ENCODE measurements at regions not wholly inside any gene's neighbourhood (a gene's known extent, or its start where the extent isn't known, plus 50 kb on each side); places are given as distances from the start of the nearest gene placed in this dataset.

- no peak overlapping the region for H3K27ac Mint-ChIP-seq
- Histone ChIP-seq H2BK15ac (ENCODE audit: low read depth, low read length) (no peak overlapping the region), H3K56ac (ENCODE audit: insufficient read length, low read depth, low read length) (no peak overlapping the region), H4K8ac (replicated peaks; ENCODE audit: insufficient read length, low read depth, low read length) (no peak overlapping the region), H3K23me2 (ENCODE audit: insufficient read length, low read depth, low read length, poor library complexity, severe bottlenecking) (no peaks in the 10 kb centered on the region), H4K5ac (ENCODE audit: insufficient read length, low read depth, low read length) (no peak overlapping the region), H3K27ac (ENCODE audit: insufficient read length, low read depth, low read length) (no peak overlapping the region), H2BK120ac (ENCODE audit: low read depth, low read length, poor library complexity, severe bottlenecking) (no peak overlapping the region), H3K23ac (ENCODE audit: insufficient read length, low read depth, low read length) (no peak overlapping the region), H2BK5ac (ENCODE audit: insufficient read length, low read length) (no peak overlapping the region), H3K79me1 (ENCODE audit: insufficient read depth, low read depth, low read length, poor library complexity, severe bottlenecking) (no peaks in the 10 kb centered on the region), H3K4ac (ENCODE audit: low read depth, low read length) (no peak overlapping the region), H2BK20ac (ENCODE audit: low read depth, low read length, poor library complexity, severe bottlenecking) (no peak overlapping the region), H3K9me3 (ENCODE audit: control insufficient read depth, low read depth, low read length) (no peaks in the 10 kb centered on the region), H2AK5ac (ENCODE audit: insufficient read length, low read length) (no peak overlapping the region), H3K27me3 (ENCODE audit: insufficient read depth, low read length) (no peaks in the 10 kb centered on the region), H3K79me2 (ENCODE audit: insufficient read depth, low read length) (no peaks in the 10 kb centered on the region), H4K91ac (ENCODE audit: insufficient read length, low read depth, low read length) (no peak overlapping the region), H3K18ac (ENCODE audit: insufficient read length, low read depth, low read length) (no peak overlapping the region), H3K14ac (ENCODE audit: insufficient read depth, low read length) (no peak overlapping the region), H2AFZ (ENCODE audit: low read length) (no peak overlapping the region), H3K4me1 (ENCODE audit: insufficient read depth, low read length) (no peaks in the 10 kb centered on the region; the same call in 1 of the 2 replicates), H3T11ph (ENCODE audit: low read length) (no peak overlapping the region), H2BK12ac (ENCODE audit: insufficient read length, low read depth, low read length) (no peak overlapping the region), H3K4me2 (ENCODE audit: insufficient read depth, insufficient read length, low read length) (no peak overlapping the region), H4K20me1 (ENCODE audit: control insufficient read depth, insufficient read depth, insufficient read length) (no peaks in the 10 kb centered on the region), H3K9ac (ENCODE audit: extremely low read depth, insufficient read length, low read length) (no peak overlapping the region)
- peaks cover 0 to 3% of the 10 kb centered on the region in 2 experiments; a peak in 1 of 4 replicates for H3K4me1 Mint-ChIP-seq
- no peaks in the 10 kb centered on the region; a peak in 1 of 5 replicates for H3K9me3 Mint-ChIP-seq
- TF ChIP-seq, protein P1, sequence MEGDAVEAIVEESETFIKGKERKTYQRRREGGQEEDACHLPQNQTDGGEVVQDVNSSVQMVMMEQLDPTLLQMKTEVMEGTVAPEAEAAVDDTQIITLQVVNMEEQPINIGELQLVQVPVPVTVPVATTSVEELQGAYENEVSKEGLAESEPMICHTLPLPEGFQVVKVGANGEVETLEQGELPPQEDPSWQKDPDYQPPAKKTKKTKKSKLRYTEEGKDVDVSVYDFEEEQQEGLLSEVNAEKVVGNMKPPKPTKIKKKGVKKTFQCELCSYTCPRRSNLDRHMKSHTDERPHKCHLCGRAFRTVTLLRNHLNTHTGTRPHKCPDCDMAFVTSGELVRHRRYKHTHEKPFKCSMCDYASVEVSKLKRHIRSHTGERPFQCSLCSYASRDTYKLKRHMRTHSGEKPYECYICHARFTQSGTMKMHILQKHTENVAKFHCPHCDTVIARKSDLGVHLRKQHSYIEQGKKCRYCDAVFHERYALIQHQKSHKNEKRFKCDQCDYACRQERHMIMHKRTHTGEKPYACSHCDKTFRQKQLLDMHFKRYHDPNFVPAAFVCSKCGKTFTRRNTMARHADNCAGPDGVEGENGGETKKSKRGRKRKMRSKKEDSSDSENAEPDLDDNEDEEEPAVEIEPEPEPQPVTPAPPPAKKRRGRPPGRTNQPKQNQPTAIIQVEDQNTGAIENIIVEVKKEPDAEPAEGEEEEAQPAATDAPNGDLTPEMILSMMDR (conservative IDR thresholded peaks at IDR 0.05): no peak
- DNase-seq: no peak
- WGBS (ENCODE audit: extremely low coverage, insufficient read length, low lambda C conversion rate): no CpG with 5 or more reads among the region's 1 CpG
- H3K27me3 Mint-ChIP-seq (ENCODE audit: low read depth): no peaks in the 10 kb centered on the region
- no peaks in the 10 kb centered on the region for H3K36me3 Mint-ChIP-seq (ENCODE audit: insufficient read depth in 1 of 3, low read depth in 3 of 3)
- H3K4me3 Mint-ChIP-seq: no peak overlapping the region
These were observed 93.9 kb downstream of the TNFSF18 start for GRCh38 chr1:172956871-172957270.

All from H9 (cell line).